ENCODE measurements at regions not wholly inside any gene's neighbourhood (a gene's known extent, or its start where the extent isn't known, plus 50 kb on each side); places are given as distances from the start of the nearest gene placed in this dataset.

DNA sequence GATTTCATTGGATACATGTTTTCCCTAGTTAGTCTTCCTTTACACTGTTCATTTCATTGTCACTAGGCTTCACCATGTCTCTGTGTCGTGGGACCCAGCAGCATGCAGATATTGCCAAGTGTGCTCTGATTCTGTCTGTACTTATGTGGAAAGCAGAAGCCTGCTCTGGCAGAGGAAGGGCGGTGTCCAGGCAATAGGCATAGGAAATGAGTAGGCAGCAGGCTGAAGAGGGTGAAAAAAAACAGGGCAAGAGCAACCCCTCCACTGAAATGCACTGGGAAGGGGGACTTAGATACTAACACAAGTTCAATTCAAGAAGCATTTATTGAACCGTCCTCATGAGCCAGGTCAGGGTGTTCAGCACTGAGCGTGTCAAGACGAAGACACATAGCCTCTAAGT lies 85.2 kb upstream of the VAV3 start:
- in situ Hi-C loops (cut with HindIII; ENCODE audit: low pct_ligation_motif_present, low sequenced_read_pairs) = no loop called here
- H3K27me3 ChIP-seq (replicated peaks) = no peaks in the 10 kb centered on the region
- no peak for DNase-seq
- TF ChIP-seq, protein P1, sequence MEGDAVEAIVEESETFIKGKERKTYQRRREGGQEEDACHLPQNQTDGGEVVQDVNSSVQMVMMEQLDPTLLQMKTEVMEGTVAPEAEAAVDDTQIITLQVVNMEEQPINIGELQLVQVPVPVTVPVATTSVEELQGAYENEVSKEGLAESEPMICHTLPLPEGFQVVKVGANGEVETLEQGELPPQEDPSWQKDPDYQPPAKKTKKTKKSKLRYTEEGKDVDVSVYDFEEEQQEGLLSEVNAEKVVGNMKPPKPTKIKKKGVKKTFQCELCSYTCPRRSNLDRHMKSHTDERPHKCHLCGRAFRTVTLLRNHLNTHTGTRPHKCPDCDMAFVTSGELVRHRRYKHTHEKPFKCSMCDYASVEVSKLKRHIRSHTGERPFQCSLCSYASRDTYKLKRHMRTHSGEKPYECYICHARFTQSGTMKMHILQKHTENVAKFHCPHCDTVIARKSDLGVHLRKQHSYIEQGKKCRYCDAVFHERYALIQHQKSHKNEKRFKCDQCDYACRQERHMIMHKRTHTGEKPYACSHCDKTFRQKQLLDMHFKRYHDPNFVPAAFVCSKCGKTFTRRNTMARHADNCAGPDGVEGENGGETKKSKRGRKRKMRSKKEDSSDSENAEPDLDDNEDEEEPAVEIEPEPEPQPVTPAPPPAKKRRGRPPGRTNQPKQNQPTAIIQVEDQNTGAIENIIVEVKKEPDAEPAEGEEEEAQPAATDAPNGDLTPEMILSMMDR (IDR thresholded peaks at IDR 0.05; ENCODE audit: low read depth, low read length, missing control alignments) = no peak
- no peak overlapping the region for H3K4me3 ChIP-seq (ENCODE audit: low read depth, low read length)
- H3K27ac ChIP-seq = no peak overlapping the region
- no peaks in the 10 kb centered on the region for H3K36me3 ChIP-seq (replicated peaks)

DNA sequence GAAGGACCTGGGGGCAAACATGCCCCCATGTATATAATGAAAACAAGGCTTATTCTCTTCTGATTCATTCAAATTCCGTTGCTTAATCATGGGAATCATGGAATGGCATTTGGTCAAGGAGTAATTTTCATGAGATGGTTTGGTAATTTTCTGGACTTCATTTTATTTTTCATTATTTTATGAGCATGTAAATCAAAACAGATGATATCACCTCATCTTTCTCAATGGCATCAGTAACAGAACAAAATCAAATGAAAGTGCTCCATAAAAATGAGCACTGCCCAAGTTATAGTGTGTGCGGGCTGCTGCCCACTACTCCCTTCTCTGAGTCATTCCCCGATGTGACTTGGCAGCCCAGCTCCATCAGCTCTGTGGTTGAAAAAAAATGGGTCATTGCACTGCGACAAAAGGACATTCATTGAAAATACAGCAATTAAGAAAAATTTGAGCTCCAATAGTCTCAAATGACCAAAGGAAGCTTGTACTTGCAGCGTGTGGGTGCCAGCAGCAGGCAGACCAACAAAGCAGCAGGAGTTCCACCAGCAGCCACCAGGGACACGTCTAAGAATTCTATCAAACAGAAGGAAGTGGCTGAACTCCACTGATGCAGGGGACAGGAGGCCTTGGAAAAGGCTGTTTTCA lies 84.3 kb upstream of the VAV3 start:
- no peaks in the 10 kb centered on the region for H3K36me3 ChIP-seq (replicated peaks)
- H3K27me3 ChIP-seq (replicated peaks) = no peaks in the 10 kb centered on the region
- no peak overlapping the region for H3K27ac ChIP-seq
- peak; percentile 32 for DNase-seq
- no peak overlapping the region for H3K4me3 ChIP-seq (ENCODE audit: low read depth, low read length)
- TF ChIP-seq, protein P1 (IDR thresholded peaks at IDR 0.05; ENCODE audit: low read depth, low read length, missing control alignments) = peak; percentile 77
- in situ Hi-C loops (cut with HindIII; ENCODE audit: low pct_ligation_motif_present, low sequenced_read_pairs) = no loop called here

DNA sequence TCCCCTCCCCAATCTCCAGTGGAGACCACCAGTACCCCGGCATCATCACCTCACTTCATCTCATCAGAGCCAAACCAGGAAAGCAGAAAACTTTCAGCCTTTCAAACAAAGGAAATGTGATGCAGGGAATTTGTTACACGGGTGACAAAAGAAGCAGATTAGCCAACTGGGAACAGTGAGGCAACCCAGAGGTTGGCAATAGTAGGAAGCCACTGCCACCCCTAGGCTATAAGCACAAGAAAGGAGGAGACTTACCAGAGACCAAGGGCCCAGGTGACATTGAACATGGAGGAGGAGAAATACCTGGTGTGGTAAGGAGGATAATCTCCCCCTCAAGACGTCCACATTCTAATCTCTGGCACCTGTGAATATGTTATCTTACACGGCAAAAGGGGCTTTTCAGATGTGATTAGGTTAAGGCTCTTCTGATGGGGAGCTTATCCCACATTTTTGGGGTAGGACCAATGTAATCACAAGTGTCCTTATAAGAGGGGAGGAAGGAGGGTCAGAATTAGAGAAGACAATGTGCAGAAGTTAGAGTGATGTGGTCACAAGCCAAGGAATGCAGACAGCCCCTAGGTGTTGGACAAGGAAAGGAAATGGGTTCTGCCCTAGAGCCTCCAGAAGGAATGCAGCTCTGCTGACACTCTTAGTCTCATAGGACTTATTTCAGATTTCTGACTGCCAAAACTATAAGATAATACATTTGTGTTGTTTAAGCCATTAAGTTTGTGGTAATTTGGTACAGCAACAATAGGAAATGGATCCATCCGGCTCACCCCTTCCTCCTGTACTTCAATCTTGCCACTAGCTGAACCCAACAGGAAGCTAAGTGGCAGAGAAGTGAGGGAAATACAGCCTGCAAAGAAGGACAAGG lies 83.6 kb upstream of the VAV3 start:
- no peak overlapping the region for H3K27ac ChIP-seq
- in situ Hi-C loops (cut with HindIII; ENCODE audit: low pct_ligation_motif_present, low sequenced_read_pairs) = no loop called here
- TF ChIP-seq, protein P1 (IDR thresholded peaks at IDR 0.05; ENCODE audit: low read depth, low read length, missing control alignments) = no peak

DNA sequence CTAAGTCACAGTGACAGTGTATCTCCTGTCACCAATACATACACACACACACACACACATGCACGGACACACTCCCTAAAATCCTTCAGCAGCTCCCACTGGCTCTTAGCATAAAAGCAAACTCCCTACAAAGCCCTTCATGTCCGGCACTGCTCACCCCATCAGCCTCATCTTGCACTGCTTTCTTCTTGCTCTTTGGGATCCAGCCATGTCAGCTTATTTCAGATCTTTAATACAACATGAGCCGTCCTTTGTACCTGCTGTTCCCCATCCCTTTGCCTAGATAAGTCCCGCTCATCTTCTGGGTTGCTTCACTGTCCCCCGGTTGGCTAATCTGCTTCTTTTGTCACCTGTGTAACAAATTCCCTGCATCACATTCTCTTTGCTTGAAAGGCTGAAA lies 82.1 kb upstream of the VAV3 start:
- in situ Hi-C loops (cut with HindIII; ENCODE audit: low pct_ligation_motif_present, low sequenced_read_pairs) = no loop called here

More for the DNA sequence above, 83.6 kb upstream of the VAV3 start:
- H3K36me3 ChIP-seq (replicated peaks) = no peaks in the 10 kb centered on the region
- no peak for DNase-seq
- H3K27me3 ChIP-seq (replicated peaks) = no peaks in the 10 kb centered on the region
- H3K4me3 ChIP-seq (ENCODE audit: low read depth, low read length) = no peak overlapping the region

DNA sequence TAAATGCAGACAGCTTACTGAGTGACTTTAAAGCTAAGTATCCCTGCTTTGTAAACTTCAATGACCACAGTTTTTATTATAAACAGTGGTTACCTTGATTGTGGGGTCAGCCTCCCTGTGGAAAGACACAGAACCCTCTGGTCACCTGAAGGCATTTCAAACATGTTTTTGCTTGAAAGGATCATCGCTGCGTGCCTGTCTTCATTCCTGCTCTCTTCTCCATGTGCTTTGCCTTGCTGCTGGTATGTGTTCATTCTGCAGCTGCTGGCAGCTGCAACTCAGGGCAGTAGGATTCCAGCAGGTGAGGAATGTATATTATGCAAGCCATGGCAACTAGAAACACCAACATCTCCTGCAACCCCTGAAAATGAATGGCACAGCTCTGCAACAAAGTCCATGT lies 81.0 kb upstream of the VAV3 start:
- H3K36me3 ChIP-seq (replicated peaks) = no peaks in the 10 kb centered on the region
- H3K27me3 ChIP-seq (replicated peaks) = no peaks in the 10 kb centered on the region
- H3K4me3 ChIP-seq (ENCODE audit: low read depth, low read length) = no peak overlapping the region
- no peak for DNase-seq
- in situ Hi-C loops (cut with HindIII; ENCODE audit: low pct_ligation_motif_present, low sequenced_read_pairs) = no loop called here
- H3K27ac ChIP-seq = no peak overlapping the region
- TF ChIP-seq, protein P1 (IDR thresholded peaks at IDR 0.05; ENCODE audit: low read depth, low read length, missing control alignments) = no peak

More for the DNA sequence above, 82.1 kb upstream of the VAV3 start:
- TF ChIP-seq, protein P1 (IDR thresholded peaks at IDR 0.05; ENCODE audit: low read depth, low read length, missing control alignments) = no peak
- Histone ChIP-seq H3K27me3 (replicated peaks) (no peaks in the 10 kb centered on the region), H3K4me3 (ENCODE audit: low read depth, low read length) (no peak overlapping the region), H3K27ac (no peak overlapping the region), H3K36me3 (replicated peaks) (no peaks in the 10 kb centered on the region)
- DNase-seq = no peak
